Osteoblast (primary cell): ENCODE measurements at regions not wholly inside any gene's neighbourhood (a gene's known extent, or its start where the extent isn't known, plus 50 kb on each side); places are given as distances from the start of the nearest gene placed in this dataset.

ENCODE experiments used
- DNase-seq: peaks from one replicate; pipeline ENCODE4 v3.0.0; 2011; ENCODE audit warnings: low spot score, mixed read lengths; ENCODE audit not compliant: insufficient read length; ENCODE audit errors: missing footprints
- H2AFZ ChIP-seq: 2 replicates; pipeline ENCODE4 v1.6.0; 2011; ENCODE audit warnings: mild to moderate bottlenecking, low read length
- H3K27ac ChIP-seq: 2 replicates; pipeline ENCODE4 v1.5.1; 2011; ENCODE audit warnings: mild to moderate bottlenecking, low read depth, low read length, moderate library complexity
- H3K27me3 ChIP-seq: 2 replicates; pipeline ENCODE4 v1.6.0; 2012; ENCODE audit warnings: mild to moderate bottlenecking, control low read depth, inconsistent platforms, low read length, moderate library complexity; ENCODE audit not compliant: insufficient read depth
- H3K36me3 ChIP-seq: 2 replicates; pipeline ENCODE4 v1.5.1; 2011; ENCODE audit warnings: mild to moderate bottlenecking, low read length, control low read depth, moderate library complexity; ENCODE audit not compliant: insufficient read depth
- H3K4me1 ChIP-seq: 2 replicates; pipeline ENCODE4 v1.5.1; 2011; ENCODE audit warnings: mild to moderate bottlenecking, low read length, control low read depth, moderate library complexity; ENCODE audit not compliant: insufficient read depth
- H3K4me2 ChIP-seq: 2 replicates; pipeline ENCODE4 v1.6.0; 2011; ENCODE audit warnings: mild to moderate bottlenecking, low read length; ENCODE audit not compliant: insufficient read depth
- H3K4me3 ChIP-seq: fragments of 200-600 bp; sonication (generic); 3 replicates; pipeline ENCODE4 v1.5.1; 2012; ENCODE audit warnings: mild to moderate bottlenecking, low read length, inconsistent platforms; ENCODE audit not compliant: insufficient read depth
- H3K79me2 ChIP-seq: 2 replicates; pipeline ENCODE4 v1.6.0; 2012; ENCODE audit warnings: mild to moderate bottlenecking, low read length, control low read depth, inconsistent platforms; ENCODE audit not compliant: insufficient read depth
- H3K9me3 ChIP-seq: 2 replicates; pipeline ENCODE4 v1.5.1; 2011; ENCODE audit warnings: low read depth, low read length, control low read depth
- H4K20me1 ChIP-seq: 2 replicates; pipeline ENCODE4 v1.6.0; 2012; ENCODE audit warnings: mild to moderate bottlenecking, low read length, control low read depth; ENCODE audit not compliant: insufficient read depth
- TF ChIP-seq, protein P1 (sequence below): IDR thresholded peaks from 2 replicates; pipeline ENCODE4 v1.5.1; 2011; ENCODE audit warnings: mild to moderate bottlenecking, low read depth, low read length, moderate library complexity; ENCODE audit errors: extremely low read depth

DNA sequence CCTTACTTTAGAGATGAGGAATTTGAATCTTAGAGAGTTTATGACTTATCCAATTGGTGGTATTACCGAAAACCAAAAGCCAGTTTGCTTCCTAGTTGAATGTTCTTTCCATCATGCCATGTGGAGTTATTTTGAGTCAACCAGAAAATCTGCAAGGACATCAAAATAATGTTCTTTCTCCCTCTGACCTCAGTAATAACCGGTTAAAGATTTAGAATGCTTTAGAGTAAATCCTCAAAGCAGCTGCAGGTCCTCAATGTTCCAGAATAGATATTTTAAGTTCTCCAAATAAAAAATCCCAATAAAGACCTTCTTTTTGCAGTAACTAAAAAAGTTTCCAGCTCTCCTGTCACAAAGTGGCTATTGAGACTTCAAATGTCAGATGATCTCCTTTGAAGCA is 396.6 kb downstream of the ADAMTS20 start:
- no peak overlapping the region for H2AFZ ChIP-seq
- H3K36me3 ChIP-seq = no peaks in the 10 kb centered on the region
- no peak overlapping the region for H3K27ac ChIP-seq
- H3K9me3 ChIP-seq = no peaks in the 10 kb centered on the region
- DNase-seq = no peak
- H3K79me2 ChIP-seq = no peaks in the 10 kb centered on the region
- no peak overlapping the region for H3K4me2 ChIP-seq
- peaks cover 7% of the 10 kb centered on the region for H3K4me1 ChIP-seq
- no peaks in the 10 kb centered on the region for H3K27me3 ChIP-seq
- H4K20me1 ChIP-seq = no peaks in the 10 kb centered on the region
- H3K4me3 ChIP-seq = no peak overlapping the region
- TF ChIP-seq, protein P1, sequence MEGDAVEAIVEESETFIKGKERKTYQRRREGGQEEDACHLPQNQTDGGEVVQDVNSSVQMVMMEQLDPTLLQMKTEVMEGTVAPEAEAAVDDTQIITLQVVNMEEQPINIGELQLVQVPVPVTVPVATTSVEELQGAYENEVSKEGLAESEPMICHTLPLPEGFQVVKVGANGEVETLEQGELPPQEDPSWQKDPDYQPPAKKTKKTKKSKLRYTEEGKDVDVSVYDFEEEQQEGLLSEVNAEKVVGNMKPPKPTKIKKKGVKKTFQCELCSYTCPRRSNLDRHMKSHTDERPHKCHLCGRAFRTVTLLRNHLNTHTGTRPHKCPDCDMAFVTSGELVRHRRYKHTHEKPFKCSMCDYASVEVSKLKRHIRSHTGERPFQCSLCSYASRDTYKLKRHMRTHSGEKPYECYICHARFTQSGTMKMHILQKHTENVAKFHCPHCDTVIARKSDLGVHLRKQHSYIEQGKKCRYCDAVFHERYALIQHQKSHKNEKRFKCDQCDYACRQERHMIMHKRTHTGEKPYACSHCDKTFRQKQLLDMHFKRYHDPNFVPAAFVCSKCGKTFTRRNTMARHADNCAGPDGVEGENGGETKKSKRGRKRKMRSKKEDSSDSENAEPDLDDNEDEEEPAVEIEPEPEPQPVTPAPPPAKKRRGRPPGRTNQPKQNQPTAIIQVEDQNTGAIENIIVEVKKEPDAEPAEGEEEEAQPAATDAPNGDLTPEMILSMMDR = no peak

- TF ChIP-seq, protein P1 = no peak
- H3K4me1 ChIP-seq = peaks cover 7% of the 10 kb centered on the region
- H3K79me2 ChIP-seq = no peaks in the 10 kb centered on the region
- no peaks in the 10 kb centered on the region for H3K9me3 ChIP-seq
- H3K4me3 ChIP-seq = no peak overlapping the region
- H4K20me1 ChIP-seq = no peaks in the 10 kb centered on the region
- H3K27ac ChIP-seq = no peak overlapping the region
- no peak overlapping the region for H2AFZ ChIP-seq
- no peak overlapping the region for H3K4me2 ChIP-seq
- no peak for DNase-seq
- no peaks in the 10 kb centered on the region for H3K27me3 ChIP-seq
- no peaks in the 10 kb centered on the region for H3K36me3 ChIP-seq
Observed at GRCh38 chr12:43154498-43155045, 397.4 kb downstream of the ADAMTS20 start.

DNA sequence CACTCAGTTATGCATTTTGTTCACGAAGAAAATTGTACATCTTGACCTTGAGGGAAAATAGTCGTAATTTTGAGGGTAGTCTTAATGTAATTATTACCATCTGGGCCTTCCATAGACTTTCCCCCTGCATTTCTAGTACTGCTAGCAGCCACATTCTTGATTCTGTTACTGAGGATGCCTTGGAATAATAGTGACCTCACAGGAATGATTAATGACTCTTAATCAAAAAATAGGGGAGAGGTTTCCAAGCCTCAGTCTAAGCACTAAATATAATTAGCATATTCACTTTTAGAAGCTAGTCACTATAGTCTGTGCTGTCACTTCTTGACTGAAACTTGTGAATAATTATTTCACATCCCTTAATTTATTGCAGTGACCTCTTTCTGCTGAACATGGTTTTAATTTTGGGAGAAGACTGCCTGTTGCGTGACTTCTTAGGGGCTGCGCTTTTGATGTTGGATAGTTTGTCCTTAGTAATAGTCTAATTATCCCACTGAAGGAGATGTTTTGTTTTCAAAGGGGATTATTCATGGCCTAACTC is 400.5 kb downstream of the ADAMTS20 start:
- Histone ChIP-seq H3K9me3 (no peaks in the 10 kb centered on the region), H2AFZ (no peak overlapping the region), H4K20me1 (no peaks in the 10 kb centered on the region), H3K4me3 (no peak overlapping the region), H3K4me2 (no peak overlapping the region), H3K4me1 (peaks cover 7% of the 10 kb centered on the region), H3K79me2 (no peaks in the 10 kb centered on the region), H3K27me3 (no peaks in the 10 kb centered on the region), H3K27ac (no peak overlapping the region), H3K36me3 (no peaks in the 10 kb centered on the region)
- TF ChIP-seq, protein P1 = no peak
- DNase-seq = no peak

GRCh38 chr12:43148691-43149090 is 403.3 kb downstream of the ADAMTS20 start:
- no peaks in the 10 kb centered on the region for H3K36me3 ChIP-seq
- TF ChIP-seq, protein P1 = no peak
- no peak overlapping the region for H3K4me2 ChIP-seq
- no peaks in the 10 kb centered on the region for H3K27me3 ChIP-seq
- no peak overlapping the region for H3K4me3 ChIP-seq
- H2AFZ ChIP-seq = no peak overlapping the region
- no peak for DNase-seq
- peaks cover 7% of the 10 kb centered on the region for H3K4me1 ChIP-seq
- no peaks in the 10 kb centered on the region for H3K9me3 ChIP-seq
- H3K27ac ChIP-seq = no peak overlapping the region
- no peaks in the 10 kb centered on the region for H3K79me2 ChIP-seq
- H4K20me1 ChIP-seq = no peaks in the 10 kb centered on the region
